AG04450 (cell line): ENCODE measurements at regions not wholly inside any gene's neighbourhood (a gene's known extent, or its start where the extent isn't known, plus 50 kb on each side); places are given as distances from the start of the nearest gene placed in this dataset.
"Not testable (repeated sequence)": the region's sequence is repeated elsewhere in the genome, so short reads cannot be mapped to it uniquely, and the experiment has no call there.

Source experiments
- CTCF ChIA-PET: fragments of 300-600, 350-600 bp; formaldehyde crosslinking; extraction: SDS; loops from one replicate; lab custom pipeline; 2022; ENCODE audit warnings: antibody characterized with exemption, inconsistent platforms; lab: Charles Lee
- POLR2A ChIA-PET: fragments of 350-600 bp; formaldehyde crosslinking; extraction: SDS; loops from one replicate; lab custom pipeline; 2021; ENCODE audit warnings: antibody characterized with exemption, inconsistent platforms; lab: Yijun Ruan, JAX
- DNase-seq: peaks from one replicate; pipeline ENCODE4 v3.0.0-alpha.2; 2011; ENCODE audit warnings: low read depth, low spot score
- H3K27ac ChIP-seq: one replicate; pipeline ENCODE4 v1.5.1; 2012; ENCODE audit warnings: low read depth, low read length, control low read depth
- H3K27me3 ChIP-seq: one replicate; pipeline ENCODE4 v1.6.0; 2012; ENCODE audit warnings: low read length; ENCODE audit not compliant: control insufficient read depth, insufficient read depth
- H3K4me3 ChIP-seq: 2 replicates; pipeline ENCODE4 v1.5.1; 2011; ENCODE audit warnings: mild to moderate bottlenecking, low read depth, low read length, control low read depth
- H3K9me3 ChIP-seq: 2 replicates; pipeline ENCODE4 v1.5.1; 2012; ENCODE audit warnings: low read length; ENCODE audit not compliant: control insufficient read depth, insufficient read depth
- TF ChIP-seq, protein P1 (sequence below): IDR thresholded peaks from 2 replicates; pipeline ENCODE4 v1.5.1; 2011; ENCODE audit warnings: low read depth, low read length, control low read depth, inconsistent platforms

DNA sequence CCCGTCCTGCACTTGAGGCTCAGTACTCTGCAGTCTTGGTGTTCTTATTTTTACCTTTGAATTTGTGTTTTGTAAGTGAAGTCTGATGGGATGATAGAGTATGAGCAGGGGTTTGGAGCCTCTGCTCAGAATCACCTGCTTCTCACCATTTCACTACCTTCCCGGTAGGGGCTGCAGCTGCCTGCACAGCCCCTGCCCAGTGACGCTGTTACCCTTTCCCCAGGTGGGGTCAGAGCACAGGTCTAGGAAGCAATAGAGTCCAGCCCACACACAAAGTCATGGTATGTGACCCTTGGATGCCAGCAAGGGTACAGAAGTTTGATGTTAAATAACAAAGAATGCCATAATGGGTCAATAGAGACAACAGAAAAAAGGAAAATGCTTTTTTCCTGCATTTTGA, 101.8 kb upstream of the TCF21 start:
- Histone ChIP-seq H3K4me3 (no peak overlapping the region), H3K9me3 (no peaks in the 10 kb centered on the region), H3K27ac (no peak overlapping the region), H3K27me3 (no peaks in the 10 kb centered on the region)
- ChIA-PET POLR2A (no interaction called here), CTCF (no interaction called here)
- TF ChIP-seq, protein P1, sequence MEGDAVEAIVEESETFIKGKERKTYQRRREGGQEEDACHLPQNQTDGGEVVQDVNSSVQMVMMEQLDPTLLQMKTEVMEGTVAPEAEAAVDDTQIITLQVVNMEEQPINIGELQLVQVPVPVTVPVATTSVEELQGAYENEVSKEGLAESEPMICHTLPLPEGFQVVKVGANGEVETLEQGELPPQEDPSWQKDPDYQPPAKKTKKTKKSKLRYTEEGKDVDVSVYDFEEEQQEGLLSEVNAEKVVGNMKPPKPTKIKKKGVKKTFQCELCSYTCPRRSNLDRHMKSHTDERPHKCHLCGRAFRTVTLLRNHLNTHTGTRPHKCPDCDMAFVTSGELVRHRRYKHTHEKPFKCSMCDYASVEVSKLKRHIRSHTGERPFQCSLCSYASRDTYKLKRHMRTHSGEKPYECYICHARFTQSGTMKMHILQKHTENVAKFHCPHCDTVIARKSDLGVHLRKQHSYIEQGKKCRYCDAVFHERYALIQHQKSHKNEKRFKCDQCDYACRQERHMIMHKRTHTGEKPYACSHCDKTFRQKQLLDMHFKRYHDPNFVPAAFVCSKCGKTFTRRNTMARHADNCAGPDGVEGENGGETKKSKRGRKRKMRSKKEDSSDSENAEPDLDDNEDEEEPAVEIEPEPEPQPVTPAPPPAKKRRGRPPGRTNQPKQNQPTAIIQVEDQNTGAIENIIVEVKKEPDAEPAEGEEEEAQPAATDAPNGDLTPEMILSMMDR: no peak
- no peak for DNase-seq

DNA sequence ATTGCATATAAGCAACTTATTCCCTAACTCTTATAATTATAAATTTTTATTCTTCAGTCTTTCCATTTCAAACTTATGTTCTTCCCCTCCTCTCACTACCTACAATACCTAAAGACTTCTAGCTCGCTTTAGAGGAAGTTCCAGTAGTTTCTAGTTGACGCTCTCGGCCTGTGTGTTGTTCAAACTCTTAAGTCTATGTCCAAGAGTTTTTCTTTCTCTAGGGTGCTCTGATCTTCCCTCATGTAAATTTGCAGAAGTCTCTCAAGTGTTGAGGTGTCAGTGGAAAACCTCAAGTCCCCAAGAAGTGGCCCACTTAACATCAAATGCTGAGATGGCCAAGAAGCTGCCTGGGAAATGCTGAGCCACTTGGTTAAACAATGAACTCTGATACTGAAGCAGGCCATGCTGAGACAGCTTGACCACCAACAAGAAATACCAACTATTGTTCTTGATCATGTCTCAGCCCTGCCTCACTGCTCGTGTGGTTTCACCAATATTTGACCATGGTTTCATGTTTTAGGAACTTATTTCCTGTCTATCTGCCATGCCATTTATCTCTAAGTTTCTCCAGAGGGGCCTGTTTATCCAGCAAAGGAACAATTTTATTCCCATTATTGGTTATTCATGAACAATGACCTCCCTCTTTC, 100.9 kb upstream of the TCF21 start:
- CTCF ChIA-PET: no interaction called here
- DNase-seq: no peak
- POLR2A ChIA-PET: no interaction called here
- Histone ChIP-seq H3K9me3 (no peaks in the 10 kb centered on the region), H3K27me3 (no peaks in the 10 kb centered on the region), H3K27ac (no peak overlapping the region), H3K4me3 (no peak overlapping the region)
- TF ChIP-seq, protein P1: no peak

DNA sequence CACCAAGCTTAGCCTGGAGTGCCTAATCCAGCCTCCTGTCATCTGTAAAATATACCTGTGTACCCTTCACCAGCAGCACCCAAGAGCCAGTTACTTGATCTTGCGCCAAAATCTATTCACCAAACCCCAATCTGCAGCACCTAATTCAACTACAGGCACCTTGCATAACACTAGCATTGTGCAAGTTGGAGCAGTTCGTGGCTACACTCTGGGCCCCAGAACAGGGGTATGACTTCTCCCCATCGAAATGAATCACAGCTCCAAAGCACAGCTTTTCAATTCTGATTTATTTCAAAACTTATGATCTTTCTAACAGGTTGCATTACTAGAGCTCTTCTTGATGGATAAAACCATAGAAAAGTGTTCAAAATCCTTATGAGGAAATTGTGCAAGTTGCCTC, 100.4 kb upstream of the TCF21 start:
- Histone ChIP-seq H3K27me3 (no peaks in the 10 kb centered on the region), H3K4me3 (no peak overlapping the region), H3K9me3 (no peaks in the 10 kb centered on the region), H3K27ac (no peak overlapping the region)
- ChIA-PET CTCF (no interaction called here), POLR2A (no interaction called here)
- DNase-seq: no peak
- TF ChIP-seq, protein P1: no peak

DNA sequence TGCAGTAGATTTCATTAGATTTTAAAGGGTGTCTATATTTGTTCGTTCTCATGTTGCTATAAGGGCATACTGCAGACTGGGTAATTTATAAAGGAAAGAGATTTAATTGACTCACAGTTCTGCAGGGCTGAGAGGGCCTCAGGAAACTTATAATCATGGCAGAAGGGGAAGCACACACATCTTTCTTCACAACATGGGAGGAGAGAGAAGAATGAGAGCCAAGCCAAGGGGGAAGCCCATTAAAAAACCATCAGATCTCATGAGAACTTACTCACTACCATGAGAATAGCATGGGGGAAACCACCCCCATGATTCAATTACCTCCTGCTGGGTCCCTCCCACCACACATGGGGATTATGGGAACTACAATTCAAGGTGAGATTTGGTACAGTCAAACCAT, 99.5 kb upstream of the TCF21 start:
- POLR2A ChIA-PET, H3K4me3 ChIP-seq, H3K27ac ChIP-seq, H3K27me3 ChIP-seq, H3K9me3 ChIP-seq, DNase-seq, CTCF ChIA-PET: not testable (repeated sequence)

DNA sequence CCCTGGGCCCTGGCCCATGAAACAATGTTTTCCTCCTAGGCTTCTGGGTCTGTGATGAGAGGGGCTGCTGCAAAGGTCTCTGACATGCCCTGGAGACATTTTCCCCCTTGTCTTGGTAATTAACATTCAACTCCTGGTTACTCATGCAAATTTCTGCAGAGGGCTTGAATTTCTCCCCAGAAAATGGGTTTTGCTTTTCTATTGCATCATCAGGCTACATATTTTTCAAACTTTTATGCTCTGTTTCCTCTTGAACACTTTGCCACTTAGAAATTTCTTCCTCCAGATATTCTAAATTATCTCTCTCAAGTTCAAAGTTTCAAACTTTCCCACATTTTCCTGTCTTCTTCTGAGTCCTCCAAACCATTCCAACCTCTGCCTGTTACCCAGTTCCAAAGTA, 98.2 kb upstream of the TCF21 start:
- H3K4me3 ChIP-seq, H3K27me3 ChIP-seq, H3K9me3 ChIP-seq, H3K27ac ChIP-seq, DNase-seq, CTCF ChIA-PET, POLR2A ChIA-PET: not testable (repeated sequence)

DNA sequence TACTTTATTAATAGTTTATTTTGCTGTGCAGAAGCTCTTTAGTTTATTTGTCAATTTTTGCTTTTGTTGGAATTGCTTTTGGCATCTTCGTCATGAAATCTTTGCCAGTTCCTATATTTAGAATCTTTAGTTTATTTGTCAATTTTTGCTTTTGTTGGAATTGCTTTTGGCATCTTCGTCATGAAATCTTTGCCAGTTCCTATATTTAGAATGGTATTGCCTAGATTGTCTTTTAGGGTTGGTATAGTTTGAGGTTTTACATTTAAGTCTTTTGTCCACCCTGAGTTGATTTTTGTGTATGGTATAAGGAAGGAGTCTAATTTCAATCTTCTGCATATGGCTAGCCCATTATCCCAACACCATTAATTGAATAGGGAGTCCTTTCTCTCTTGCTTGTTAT, 93.9 kb upstream of the TCF21 start:
- DNase-seq, H3K9me3 ChIP-seq, H3K27me3 ChIP-seq, CTCF ChIA-PET, H3K27ac ChIP-seq, H3K4me3 ChIP-seq, POLR2A ChIA-PET: not testable (repeated sequence)
